SH-SY5Y (cell line): ENCODE measurements at regions not wholly inside any gene's neighbourhood (a gene's known extent, or its start where the extent isn't known, plus 50 kb on each side); places are given as distances from the start of the nearest gene placed in this dataset.

ENCODE experiments used
- GATA2 ChIP-seq: IDR thresholded peaks from 2 replicates; pipeline ENCODE4 v1.6.1; 2011; ENCODE audit warnings: mild to moderate bottlenecking, low read depth, low read length
- GATA3 ChIP-seq: IDR thresholded peaks from 2 replicates; pipeline ENCODE4 v1.6.1; 2011; ENCODE audit warnings: low read depth, mild to moderate bottlenecking, low read length, moderate library complexity

DNA sequence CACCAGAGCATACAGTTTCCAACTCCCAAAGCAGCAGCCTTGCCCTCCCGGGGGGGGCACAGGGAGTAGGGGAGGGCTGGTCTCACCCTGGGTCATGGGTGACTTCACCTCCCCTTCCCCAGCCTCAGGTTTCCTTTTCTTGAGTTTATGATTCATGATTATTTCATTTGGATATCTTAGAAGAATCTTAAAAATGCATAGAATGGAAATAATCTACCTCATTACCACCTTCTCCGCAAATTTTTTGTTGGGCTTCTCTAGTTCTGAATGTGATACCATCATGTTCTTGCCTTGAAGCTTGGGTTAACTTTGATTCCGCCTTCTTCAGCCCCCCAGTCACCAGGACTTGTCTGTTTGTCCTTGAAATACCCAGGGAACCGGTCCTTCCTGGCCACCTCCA, 148.8 kb upstream of the ROPN1 start:
- no peak for TF ChIP-seq GATA2
- no peak for TF ChIP-seq GATA3
